Liver (tissue), 8 donors: ENCODE measurements at regions not wholly inside any gene's neighbourhood (a gene's known extent, or its start where the extent isn't known, plus 50 kb on each side); places are given as distances from the start of the nearest gene placed in this dataset.

Experiments used
- DNase-seq: peaks from one replicate; pipeline ENCODE4 v3.0.0-alpha.2; 2017; ENCODE audit warnings: low spot score
- H3K27ac ChIP-seq, 2 donors: one replicate each; pipeline ENCODE4 v1.7.0; 2013; ENCODE audit warnings: inconsistent platforms in 2 of 2, low read length in 2 of 2, control low read depth in 1 of 2, low read depth in 1 of 2, mild to moderate bottlenecking in 1 of 2
- H3K27me3 ChIP-seq, 4 donors: one replicate each; pipeline versions ENCODE4 v1.6.1 to v1.7.0; 2013; ENCODE audit warnings: low read length in 3 of 4, inconsistent platforms in 1 of 4, mild to moderate bottlenecking in 1 of 4, moderate library complexity in 1 of 4; ENCODE audit not compliant: control insufficient read depth in 4 of 4, insufficient read depth in 4 of 4
- H3K36me3 ChIP-seq, 4 donors: one replicate each; pipeline versions ENCODE4 v1.6.1 to v1.7.0; 2013; ENCODE audit warnings: low read length in 3 of 4, mild to moderate bottlenecking in 3 of 4, low read depth in 1 of 4, moderate library complexity in 1 of 4; ENCODE audit not compliant: control insufficient read depth in 4 of 4, insufficient read depth in 3 of 4
- H3K4me1 ChIP-seq, 4 donors: one replicate each; pipeline versions ENCODE4 v1.6.1 to v1.7.0; 2013; ENCODE audit warnings: low read length in 3 of 4, mild to moderate bottlenecking in 3 of 4, moderate library complexity in 1 of 4; ENCODE audit not compliant: control insufficient read depth in 4 of 4, insufficient read depth in 4 of 4
- H3K4me3 ChIP-seq, 3 donors: one replicate each; pipeline versions ENCODE4 v1.6.1 to v1.7.0; 2013; ENCODE audit warnings: low read length in 3 of 3, control low read depth in 1 of 3, low read depth in 1 of 3, mild to moderate bottlenecking in 1 of 3
- H3K9ac ChIP-seq, 2 donors: one replicate each; pipeline ENCODE4 v1.7.0; 2013; ENCODE audit warnings: low read length in 2 of 2, mild to moderate bottlenecking in 2 of 2, moderate library complexity in 2 of 2, control low read depth in 1 of 2, low read depth in 1 of 2
- H3K9me3 ChIP-seq, 4 donors: one replicate each; pipeline versions ENCODE4 v1.6.1 to v1.7.0; 2013; ENCODE audit warnings: low read length in 3 of 4; ENCODE audit not compliant: control insufficient read depth in 4 of 4
- ATF3 ChIP-seq: IDR thresholded peaks from 2 replicates; pipeline ENCODE4 v1.6.1; 2016; ENCODE audit warnings: antibody characterized with exemption
- CTCF ChIP-seq: fragments of 150-350 bp; IDR thresholded peaks from 2 replicates; pipeline ENCODE4 v1.5.1; 2017; ENCODE audit warnings: improper control_type of control experiment, low read depth, low read length; ENCODE audit not compliant: missing input control
- EGR1 ChIP-seq, 2 donors: IDR thresholded peaks; 2 replicates each; pipeline ENCODE4 v1.6.1; 2016 to 2018; ENCODE audit warnings: antibody characterized with exemption in 2 of 2, low read depth in 2 of 2
- FOXA1 ChIP-seq: IDR thresholded peaks from 2 replicates; pipeline ENCODE4 v1.6.1; 2016; ENCODE audit warnings: antibody characterized with exemption
- FOXA2 ChIP-seq: IDR thresholded peaks from 2 replicates; pipeline ENCODE4 v1.6.1; 2016; ENCODE audit warnings: antibody characterized with exemption
- GABPA ChIP-seq, 2 donors: IDR thresholded peaks in 1 of 2; conservative IDR thresholded peaks in 1 of 2; 2 replicates each; pipeline ENCODE4 v1.6.1; 2016; ENCODE audit warnings: antibody characterized with exemption in 2 of 2, mild to moderate bottlenecking in 1 of 2, moderate library complexity in 1 of 2
- HNF4A ChIP-seq, 2 donors: conservative IDR thresholded peaks; 2 replicates each; pipeline ENCODE4 v1.6.1; 2016; ENCODE audit warnings: antibody characterized with exemption in 2 of 2, mild to moderate bottlenecking in 2 of 2
- HNF4G ChIP-seq: IDR thresholded peaks from 2 replicates; pipeline ENCODE4 v1.6.1; 2016; ENCODE audit warnings: antibody characterized with exemption
- JUND ChIP-seq, 2 donors: IDR thresholded peaks; 2 replicates each; pipeline ENCODE4 v1.6.1; 2016; ENCODE audit warnings: antibody characterized with exemption in 2 of 2
- MAX ChIP-seq: IDR thresholded peaks from 2 replicates; pipeline ENCODE4 v1.6.1; 2016; ENCODE audit warnings: antibody characterized with exemption
- NR2F2 ChIP-seq: IDR thresholded peaks from 2 replicates; pipeline ENCODE4 v1.6.1; 2016; ENCODE audit warnings: antibody characterized with exemption
- RAD21 ChIP-seq, 2 donors: IDR thresholded peaks; 2 replicates each; pipeline ENCODE4 v1.6.1; 2016; ENCODE audit warnings: antibody characterized with exemption in 2 of 2, mild to moderate bottlenecking in 2 of 2
- RXRA ChIP-seq, 2 donors: IDR thresholded peaks; 2 replicates each; pipeline ENCODE4 v1.6.1; 2017 to 2018; ENCODE audit warnings: antibody characterized with exemption in 2 of 2, mild to moderate bottlenecking in 1 of 2
- SP1 ChIP-seq: IDR thresholded peaks from 2 replicates; pipeline ENCODE4 v1.6.1; 2018; ENCODE audit warnings: antibody characterized with exemption, mild to moderate bottlenecking
- TAF1 ChIP-seq: conservative IDR thresholded peaks from 2 replicates; pipeline ENCODE4 v1.6.1; 2016; ENCODE audit warnings: antibody characterized with exemption, mild to moderate bottlenecking
- YY1 ChIP-seq: IDR thresholded peaks from 2 replicates; pipeline ENCODE4 v1.6.1; 2016; ENCODE audit warnings: antibody characterized with exemption, mild to moderate bottlenecking
- ZBTB33 ChIP-seq: IDR thresholded peaks from 2 replicates; pipeline ENCODE4 v1.6.1; 2016; ENCODE audit warnings: antibody characterized with exemption
- WGBS: extraction: QIAGEN DNeasy Blood & Tissue Kit; methylation state at CpG from one replicate; pipeline ENCODE4 v1.1.7; 2013; 5-methylcytosine and 5-hydroxymethylcytosine counted together
- TF ChIP-seq, protein P1 (sequence below): IDR thresholded peaks from 2 replicates; pipeline ENCODE4 v1.6.1; 2016; ENCODE audit warnings: antibody characterized with exemption, mild to moderate bottlenecking
- donor health status: healthy.
- donor health status: healthy.
- donor health status: healthy.
- donor health status: healthy.
- donor health status: healthy.

GRCh38 chr1:199585392-199585791 is 442.1 kb upstream of the NR5A2 start:
- Histone ChIP-seq H3K27ac (no peak overlapping the region), H3K27me3 (no peaks in the 10 kb centered on the region), H3K36me3 (no peaks in the 10 kb centered on the region), H3K4me1 (no peaks in the 10 kb centered on the region), H3K9ac (no peak overlapping the region), H3K9me3 (no peaks in the 10 kb centered on the region), H3K4me3 (no peak overlapping the region)
- TF ChIP-seq JUND (IDR thresholded peaks at IDR 0.05) (no peak), HNF4A (conservative IDR thresholded peaks at IDR 0.05) (no peak), CTCF (no peak), TAF1 (no peak), HNF4G (no peak), NR2F2 (no peak)
- no peak for DNase-seq

DNA sequence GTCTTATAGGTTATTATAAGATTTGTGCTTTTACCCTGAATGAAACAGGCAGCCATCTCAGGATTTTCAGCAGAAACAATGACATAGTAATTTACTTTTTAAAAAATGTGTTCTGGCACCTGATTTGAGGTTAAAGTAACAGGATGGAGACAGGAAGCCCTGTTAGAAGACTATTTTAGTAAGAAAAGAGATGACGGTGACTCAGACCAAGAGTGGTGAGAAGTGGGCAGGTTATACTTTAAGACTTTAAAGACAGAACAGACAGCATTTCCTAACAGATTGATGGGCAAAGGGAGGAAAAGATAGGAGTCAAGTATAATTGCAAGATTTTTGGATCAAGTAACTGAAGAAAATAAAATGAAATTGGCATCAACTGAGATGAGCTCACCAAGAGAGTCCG is 436.8 kb upstream of the NR5A2 start:
- Histone ChIP-seq H3K27me3 (no peaks in the 10 kb centered on the region), H3K36me3 (no peaks in the 10 kb centered on the region), H3K4me3 (no peak overlapping the region), H3K27ac (no peak overlapping the region), H3K4me1 (no peaks in the 10 kb centered on the region), H3K9ac (no peak overlapping the region), H3K9me3 (no peaks in the 10 kb centered on the region)
- TF ChIP-seq MAX (no peak), YY1 (no peak), ATF3 (no peak), GABPA (IDR thresholded peaks at IDR 0.05 in 1 of 2, conservative IDR thresholded peaks at IDR 0.05 in 1 of 2) (no peak), FOXA1 (no peak), RAD21 (IDR thresholded peaks at IDR 0.05) (no peak), RXRA (IDR thresholded peaks at IDR 0.05) (no peak), SP1 (no peak), ZBTB33 (no peak), FOXA2 (no peak), HNF4G (no peak), NR2F2 (no peak)
- DNase-seq = no peak
- 56% methylated on average over 2 of the region's 2 CpGs for WGBS

- no peaks in the 10 kb centered on the region for H3K9me3 ChIP-seq
- H3K36me3 ChIP-seq = no peaks in the 10 kb centered on the region
- 95% methylated on average over 3 of the region's 3 CpGs for WGBS
- no peak overlapping the region for H3K27ac ChIP-seq
- H3K4me1 ChIP-seq = no peaks in the 10 kb centered on the region
- H3K4me3 ChIP-seq = no peak overlapping the region
- no peak for DNase-seq
- no peaks in the 10 kb centered on the region for H3K27me3 ChIP-seq
- no peak overlapping the region for H3K9ac ChIP-seq
- TF ChIP-seq FOXA1 = no peak
- no peak for TF ChIP-seq RAD21 (IDR thresholded peaks at IDR 0.05)
- no peak for TF ChIP-seq GABPA (IDR thresholded peaks at IDR 0.05 in 1 of 2, conservative IDR thresholded peaks at IDR 0.05 in 1 of 2)
- no peak for TF ChIP-seq HNF4A (conservative IDR thresholded peaks at IDR 0.05)
- TF ChIP-seq SP1 = no peak
- TF ChIP-seq, protein P1, sequence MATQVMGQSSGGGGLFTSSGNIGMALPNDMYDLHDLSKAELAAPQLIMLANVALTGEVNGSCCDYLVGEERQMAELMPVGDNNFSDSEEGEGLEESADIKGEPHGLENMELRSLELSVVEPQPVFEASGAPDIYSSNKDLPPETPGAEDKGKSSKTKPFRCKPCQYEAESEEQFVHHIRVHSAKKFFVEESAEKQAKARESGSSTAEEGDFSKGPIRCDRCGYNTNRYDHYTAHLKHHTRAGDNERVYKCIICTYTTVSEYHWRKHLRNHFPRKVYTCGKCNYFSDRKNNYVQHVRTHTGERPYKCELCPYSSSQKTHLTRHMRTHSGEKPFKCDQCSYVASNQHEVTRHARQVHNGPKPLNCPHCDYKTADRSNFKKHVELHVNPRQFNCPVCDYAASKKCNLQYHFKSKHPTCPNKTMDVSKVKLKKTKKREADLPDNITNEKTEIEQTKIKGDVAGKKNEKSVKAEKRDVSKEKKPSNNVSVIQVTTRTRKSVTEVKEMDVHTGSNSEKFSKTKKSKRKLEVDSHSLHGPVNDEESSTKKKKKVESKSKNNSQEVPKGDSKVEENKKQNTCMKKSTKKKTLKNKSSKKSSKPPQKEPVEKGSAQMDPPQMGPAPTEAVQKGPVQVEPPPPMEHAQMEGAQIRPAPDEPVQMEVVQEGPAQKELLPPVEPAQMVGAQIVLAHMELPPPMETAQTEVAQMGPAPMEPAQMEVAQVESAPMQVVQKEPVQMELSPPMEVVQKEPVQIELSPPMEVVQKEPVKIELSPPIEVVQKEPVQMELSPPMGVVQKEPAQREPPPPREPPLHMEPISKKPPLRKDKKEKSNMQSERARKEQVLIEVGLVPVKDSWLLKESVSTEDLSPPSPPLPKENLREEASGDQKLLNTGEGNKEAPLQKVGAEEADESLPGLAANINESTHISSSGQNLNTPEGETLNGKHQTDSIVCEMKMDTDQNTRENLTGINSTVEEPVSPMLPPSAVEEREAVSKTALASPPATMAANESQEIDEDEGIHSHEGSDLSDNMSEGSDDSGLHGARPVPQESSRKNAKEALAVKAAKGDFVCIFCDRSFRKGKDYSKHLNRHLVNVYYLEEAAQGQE = no peak
- TF ChIP-seq FOXA2 = no peak
- TF ChIP-seq TAF1 = no peak
- TF ChIP-seq HNF4G = no peak
- TF ChIP-seq EGR1 (IDR thresholded peaks at IDR 0.05; ENCODE audit: low read depth in 2 of 2) = no peak
- TF ChIP-seq JUND (IDR thresholded peaks at IDR 0.05) = no peak
- TF ChIP-seq YY1 = no peak
- TF ChIP-seq MAX = no peak
- TF ChIP-seq CTCF = no peak
Observed at GRCh38 chr1:199591468-199591867, 436.0 kb upstream of the NR5A2 start.
